WTC11 (cell line): ENCODE measurements at regions not wholly inside any gene's neighbourhood (a gene's known extent, or its start where the extent isn't known, plus 50 kb on each side); places are given as distances from the start of the nearest gene placed in this dataset.

Source experiments
- ATAC-seq: fragments of 200-7000 bp; cut with Tn5 transposase; 2 replicates; pipeline ENCODE4 v1.10.0; 2021; ENCODE audit warnings: mild to moderate bottlenecking, moderate library complexity
- CTCF ChIA-PET: fragments of 300-600 bp; sonication (Branson Sonifier 250); formaldehyde crosslinking; loops from one replicate; lab custom pipeline; 2021; ENCODE audit warnings: antibody characterized with exemption; lab: Charles Lee
- POLR2A ChIA-PET: fragments of 350-600 bp; sonication (Branson Sonifier 250); formaldehyde crosslinking; loops from one replicate; lab custom pipeline; 2021; ENCODE audit warnings: antibody characterized with exemption; lab: Charles Lee
- DNase-seq: peaks from one replicate; pipeline ENCODE4 v3.0.0; 2021; ENCODE audit warnings: low spot score
- H3K27ac Mint-ChIP-seq: 2 replicates; pipeline ENCODE4 v1.8.0; 2021; ENCODE audit warnings: mixed read lengths
- H3K27me3 Mint-ChIP-seq: 2 replicates; pipeline ENCODE4 v1.8.0; 2021; ENCODE audit warnings: low read depth, mild to moderate bottlenecking, moderate library complexity, mixed read lengths
- H3K36me3 Mint-ChIP-seq: 2 replicates; pipeline ENCODE4 v1.8.0; 2021; ENCODE audit warnings: mixed read lengths
- H3K4me1 Mint-ChIP-seq: 2 replicates; pipeline ENCODE4 v1.8.0; 2022; ENCODE audit warnings: mixed read lengths
- H3K4me3 Mint-ChIP-seq: 2 replicates; pipeline ENCODE4 v1.8.0; 2021; ENCODE audit warnings: mild to moderate bottlenecking, moderate library complexity, mixed read lengths
- H3K9me3 Mint-ChIP-seq: 2 replicates; pipeline ENCODE4 v1.8.0; 2021; ENCODE audit warnings: mixed read lengths
- AFF4 ChIP-seq: sonication (generic); formaldehyde crosslinking; IDR thresholded peaks from 2 replicates; pipeline ENCODE4 v1.8.1; 2023; ENCODE audit warnings: mild to moderate bottlenecking, missing genetic modification reagents, borderline replicate concordance
- ATF1 ChIP-seq: sonication (generic); formaldehyde crosslinking; IDR thresholded peaks from 2 replicates; pipeline ENCODE4 v1.8.1; 2023; ENCODE audit warnings: mild to moderate bottlenecking, moderate library complexity, missing genetic modification reagents
- CDX4 ChIP-seq: fragments of 250-450 bp; sonication (Bioruptor Pico); IDR thresholded peaks from 2 replicates; pipeline ENCODE4 v1.9.0; 2021; ENCODE audit warnings: moderate library complexity, mild to moderate bottlenecking, inconsistent platforms, borderline replicate concordance
- GRHL2 ChIP-seq: fragments of 250-450 bp; sonication (Bioruptor Pico); IDR thresholded peaks from 2 replicates; pipeline ENCODE4 v1.8.0; 2022; ENCODE audit warnings: mild to moderate bottlenecking, moderate library complexity; ENCODE audit not compliant: insufficient replicate concordance, severe bottlenecking
- GTF2I ChIP-seq: fragments of 250-450 bp; sonication (Bioruptor Pico); conservative IDR thresholded peaks from 2 replicates; pipeline ENCODE4 v1.4.0; 2021; ENCODE audit warnings: mild to moderate bottlenecking
- MXD4 ChIP-seq: fragments of 250-450 bp; sonication (Bioruptor Pico); IDR thresholded peaks from 2 replicates; pipeline ENCODE4 v1.8.0; 2021; ENCODE audit warnings: mild to moderate bottlenecking, moderate library complexity, borderline replicate concordance
- NFE2L1 ChIP-seq: sonication (generic); formaldehyde crosslinking; IDR thresholded peaks from 2 replicates; pipeline ENCODE4 v1.8.1; 2023; ENCODE audit warnings: missing genetic modification reagents
- SOX15 ChIP-seq: fragments of 250-450 bp; sonication (Bioruptor Pico); IDR thresholded peaks from 2 replicates; pipeline ENCODE4 v1.9.0; 2021; ENCODE audit warnings: mild to moderate bottlenecking
- TCF7 ChIP-seq: sonication (generic); formaldehyde crosslinking; IDR thresholded peaks from 2 replicates; pipeline ENCODE4 v1.8.0; 2022; ENCODE audit warnings: mild to moderate bottlenecking, low read depth, missing genetic modification reagents, moderate library complexity
- ZNF121 ChIP-seq: sonication (generic); formaldehyde crosslinking; IDR thresholded peaks from 2 replicates; pipeline ENCODE4 v1.8.0; 2023; ENCODE audit warnings: missing genetic modification reagents
- ZNF138 ChIP-seq: sonication (generic); formaldehyde crosslinking; conservative IDR thresholded peaks from 2 replicates; pipeline ENCODE4 v1.8.1; 2022; ENCODE audit warnings: mild to moderate bottlenecking, moderate library complexity, missing genetic modification reagents
- ZNF317 ChIP-seq: sonication (generic); formaldehyde crosslinking; IDR thresholded peaks from 2 replicates; pipeline ENCODE4 v1.8.1; 2023; ENCODE audit warnings: low read depth, mild to moderate bottlenecking, moderate library complexity, missing genetic modification reagents, borderline replicate concordance
- ZNF423 ChIP-seq: fragments of 250-450 bp; sonication (Bioruptor Pico); IDR thresholded peaks from 2 replicates; pipeline ENCODE4 v2.1.2; 2022; ENCODE audit warnings: mild to moderate bottlenecking, moderate library complexity
- TF ChIP-seq, protein P1 (sequence below): sonication (generic); formaldehyde crosslinking; IDR thresholded peaks from 2 replicates; pipeline ENCODE4 v1.8.0; 2022; ENCODE audit warnings: missing genetic modification reagents
- TF ChIP-seq, protein P2 (sequence below): sonication (generic); formaldehyde crosslinking; IDR thresholded peaks from 2 replicates; pipeline ENCODE4 v1.8.1; 2023; ENCODE audit warnings: mild to moderate bottlenecking, missing genetic modification reagents, moderate library complexity

DNA sequence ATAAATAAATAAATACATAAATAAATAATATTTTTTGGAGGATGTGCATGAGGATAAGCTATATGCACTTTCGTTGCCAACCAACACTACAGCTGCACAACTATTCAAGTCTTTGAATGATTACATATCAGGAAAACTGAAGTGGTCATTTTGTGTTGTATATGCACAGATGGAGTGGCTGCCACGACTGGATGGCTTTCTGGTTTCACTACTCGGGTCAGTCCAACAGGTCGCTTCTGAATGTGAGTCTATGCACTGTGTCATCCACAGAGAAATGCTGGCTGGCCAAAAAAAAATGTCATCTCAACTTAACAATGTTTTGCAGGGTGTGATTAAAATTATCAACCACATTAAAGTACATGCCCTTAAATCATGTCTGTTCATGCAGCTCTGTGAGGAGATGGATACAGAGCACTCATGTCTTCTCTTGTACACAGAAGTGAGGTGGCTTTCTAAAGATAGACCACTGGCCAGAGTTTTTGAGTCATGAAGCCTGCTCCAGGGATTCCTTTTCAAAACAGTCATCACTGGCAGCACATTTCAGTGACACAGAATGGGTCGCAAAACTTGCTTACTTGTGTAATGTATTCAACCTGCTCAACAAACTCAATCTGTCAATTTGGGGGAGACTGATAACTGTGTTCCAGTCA lies 589.8 kb upstream of the CYLC2 start:
- no peak overlapping the region for H3K27ac Mint-ChIP-seq
- no peak overlapping the region for H3K4me3 Mint-ChIP-seq
- CTCF ChIA-PET: no interaction called here
- no peak for ATAC-seq
- no peak for DNase-seq
- H3K4me1 Mint-ChIP-seq: no peaks in the 10 kb centered on the region
- POLR2A ChIA-PET: no interaction called here
- peaks cover 11% of the 10 kb centered on the region for H3K36me3 Mint-ChIP-seq
- peaks cover 39% of the 10 kb centered on the region for H3K9me3 Mint-ChIP-seq
- no peak for TF ChIP-seq CDX4 (CRISPR knock-in tag)
- no peak for TF ChIP-seq SOX15
- TF ChIP-seq, protein P1, sequence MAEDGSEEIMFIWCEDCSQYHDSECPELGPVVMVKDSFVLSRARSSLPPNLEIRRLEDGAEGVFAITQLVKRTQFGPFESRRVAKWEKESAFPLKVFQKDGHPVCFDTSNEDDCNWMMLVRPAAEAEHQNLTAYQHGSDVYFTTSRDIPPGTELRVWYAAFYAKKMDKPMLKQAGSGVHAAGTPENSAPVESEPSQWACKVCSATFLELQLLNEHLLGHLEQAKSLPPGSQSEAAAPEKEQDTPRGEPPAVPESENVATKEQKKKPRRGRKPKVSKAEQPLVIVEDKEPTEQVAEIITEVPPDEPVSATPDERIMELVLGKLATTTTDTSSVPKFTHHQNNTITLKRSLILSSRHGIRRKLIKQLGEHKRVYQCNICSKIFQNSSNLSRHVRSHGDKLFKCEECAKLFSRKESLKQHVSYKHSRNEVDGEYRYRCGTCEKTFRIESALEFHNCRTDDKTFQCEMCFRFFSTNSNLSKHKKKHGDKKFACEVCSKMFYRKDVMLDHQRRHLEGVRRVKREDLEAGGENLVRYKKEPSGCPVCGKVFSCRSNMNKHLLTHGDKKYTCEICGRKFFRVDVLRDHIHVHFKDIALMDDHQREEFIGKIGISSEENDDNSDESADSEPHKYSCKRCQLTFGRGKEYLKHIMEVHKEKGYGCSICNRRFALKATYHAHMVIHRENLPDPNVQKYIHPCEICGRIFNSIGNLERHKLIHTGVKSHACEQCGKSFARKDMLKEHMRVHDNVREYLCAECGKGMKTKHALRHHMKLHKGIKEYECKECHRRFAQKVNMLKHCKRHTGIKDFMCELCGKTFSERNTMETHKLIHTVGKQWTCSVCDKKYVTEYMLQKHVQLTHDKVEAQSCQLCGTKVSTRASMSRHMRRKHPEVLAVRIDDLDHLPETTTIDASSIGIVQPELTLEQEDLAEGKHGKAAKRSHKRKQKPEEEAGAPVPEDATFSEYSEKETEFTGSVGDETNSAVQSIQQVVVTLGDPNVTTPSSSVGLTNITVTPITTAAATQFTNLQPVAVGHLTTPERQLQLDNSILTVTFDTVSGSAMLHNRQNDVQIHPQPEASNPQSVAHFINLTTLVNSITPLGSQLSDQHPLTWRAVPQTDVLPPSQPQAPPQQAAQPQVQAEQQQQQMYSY (CRISPR knock-in tag): no peak
- TF ChIP-seq ZNF317: no peak
- TF ChIP-seq, protein P2, sequence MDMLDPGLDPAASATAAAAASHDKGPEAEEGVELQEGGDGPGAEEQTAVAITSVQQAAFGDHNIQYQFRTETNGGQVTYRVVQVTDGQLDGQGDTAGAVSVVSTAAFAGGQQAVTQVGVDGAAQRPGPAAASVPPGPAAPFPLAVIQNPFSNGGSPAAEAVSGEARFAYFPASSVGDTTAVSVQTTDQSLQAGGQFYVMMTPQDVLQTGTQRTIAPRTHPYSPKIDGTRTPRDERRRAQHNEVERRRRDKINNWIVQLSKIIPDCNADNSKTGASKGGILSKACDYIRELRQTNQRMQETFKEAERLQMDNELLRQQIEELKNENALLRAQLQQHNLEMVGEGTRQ (CRISPR knock-in tag): no peak
- no peaks in the 10 kb centered on the region for H3K27me3 Mint-ChIP-seq

DNA sequence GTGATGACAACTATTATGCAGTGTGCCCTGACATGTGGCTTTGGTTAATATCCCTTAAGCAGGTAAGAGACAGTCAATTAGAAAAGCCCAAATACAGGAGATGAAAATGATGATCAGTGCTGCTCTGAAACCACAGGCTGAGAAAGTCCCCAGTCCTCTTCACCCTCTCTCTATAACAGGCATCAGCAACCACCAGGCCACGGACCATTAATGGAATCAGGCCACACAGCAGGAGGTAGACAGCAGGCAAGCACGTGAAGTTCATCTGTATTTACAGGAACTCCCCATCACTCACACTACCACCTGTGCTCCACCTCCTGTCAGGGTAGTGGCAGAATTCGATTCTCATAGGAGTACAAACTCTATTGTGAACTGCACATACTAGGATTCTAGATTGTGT lies 591.6 kb upstream of the CYLC2 start:
- TF ChIP-seq AFF4 (CRISPR knock-in tag) (no peak), GRHL2 (CRISPR knock-in tag) (no peak), GTF2I (no peak), ZNF121 (CRISPR knock-in tag) (no peak), ZNF138 (CRISPR knock-in tag) (no peak), MXD4 (CRISPR knock-in tag) (no peak)
- TF ChIP-seq, all 79 proteins: peak for 0
- POLR2A ChIA-PET: no interaction called here
- no peak overlapping the region for H3K4me3 Mint-ChIP-seq
- CTCF ChIA-PET: no interaction called here
- DNase-seq: no peak
- H3K4me1 Mint-ChIP-seq: no peaks in the 10 kb centered on the region
- no peak for ATAC-seq
- no peaks in the 10 kb centered on the region for H3K27me3 Mint-ChIP-seq
- H3K27ac Mint-ChIP-seq: no peak overlapping the region
- H3K9me3 Mint-ChIP-seq: peaks cover 36% of the 10 kb centered on the region
- peaks cover 11% of the 10 kb centered on the region for H3K36me3 Mint-ChIP-seq

GRCh38 chr9:102398205-102398604 lies 596.9 kb upstream of the CYLC2 start:
- peaks cover 12% of the 10 kb centered on the region for H3K9me3 Mint-ChIP-seq
- H3K4me3 Mint-ChIP-seq: no peak overlapping the region
- ChIA-PET CTCF (no interaction called here), POLR2A (no interaction called here)
- peaks cover under 1% of the 10 kb centered on the region for H3K36me3 Mint-ChIP-seq
- TF ChIP-seq TCF7 (CRISPR knock-in tag) (no peak), NFE2L1 (CRISPR knock-in tag) (no peak), CDX4 (CRISPR knock-in tag) (no peak), ATF1 (CRISPR knock-in tag) (no peak), ZNF423 (CRISPR knock-in tag) (no peak)
- H3K27me3 Mint-ChIP-seq: no peaks in the 10 kb centered on the region; the same call in 1 of the 2 replicates
- H3K27ac Mint-ChIP-seq: no peak overlapping the region
- ATAC-seq (no peak), DNase-seq (no peak)
- no peaks in the 10 kb centered on the region for H3K4me1 Mint-ChIP-seq
